Ishikawa (cell line): ENCODE measurements at regions not wholly inside any gene's neighbourhood (a gene's known extent, or its start where the extent isn't known, plus 50 kb on each side); places are given as distances from the start of the nearest gene placed in this dataset.

ENCODE experiments used
- TAF1 ChIP-seq: IDR thresholded peaks from 2 replicates; pipeline ENCODE4 v1.6.1; 2012; ENCODE audit warnings: low read depth, mild to moderate bottlenecking
- USF1 ChIP-seq: IDR thresholded peaks from 2 replicates; pipeline ENCODE4 v1.6.1; 2012
- YY1 ChIP-seq: IDR thresholded peaks from 2 replicates; pipeline ENCODE4 v1.6.1; 2012; ENCODE audit warnings: low read depth

DNA sequence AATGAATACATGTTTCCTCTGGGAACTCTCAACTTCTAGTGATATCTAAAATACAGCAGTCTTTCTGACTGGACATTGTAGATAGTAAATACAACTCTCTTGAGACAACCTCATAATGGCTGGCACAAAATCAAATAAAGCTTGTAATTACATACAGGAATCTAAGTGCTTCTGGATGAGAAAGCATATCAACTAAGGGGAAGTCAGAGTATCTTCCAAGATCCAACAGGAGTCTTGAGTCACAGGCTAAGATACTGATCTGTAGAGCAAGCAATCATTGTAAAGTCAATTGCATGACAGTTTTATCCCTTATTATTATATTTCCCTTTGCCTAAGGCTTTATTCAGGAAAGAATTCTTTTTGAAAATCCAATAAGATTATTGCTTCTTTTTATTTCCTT lies 249.9 kb downstream of the LRRIQ3 start:
- TF ChIP-seq USF1 (no peak), TAF1 (no peak), YY1 (no peak)
